Large intestine (tissue), 3 donors: ENCODE measurements at regions not wholly inside any gene's neighbourhood (a gene's known extent, or its start where the extent isn't known, plus 50 kb on each side); places are given as distances from the start of the nearest gene placed in this dataset.

ENCODE experiments used
- DNase-seq, 2 donors: peaks; one replicate each; pipeline versions ENCODE4 v3.0.0 to v3.0.0-alpha.2; 2013
- H3K27ac ChIP-seq: one replicate; pipeline ENCODE4 v1.5.1; 2013; ENCODE audit warnings: low read length
- H3K27me3 ChIP-seq: 2 replicates; pipeline ENCODE4 v1.6.1; 2013; ENCODE audit warnings: low read length; ENCODE audit not compliant: control insufficient read depth, insufficient read depth
- H3K36me3 ChIP-seq: 2 replicates; pipeline ENCODE4 v1.6.1; 2013; ENCODE audit warnings: low read length; ENCODE audit not compliant: control insufficient read depth, insufficient read depth
- H3K4me1 ChIP-seq: one replicate; pipeline ENCODE4 v1.6.1; 2013; ENCODE audit warnings: low read length; ENCODE audit not compliant: control insufficient read depth, insufficient read depth
- H3K4me3 ChIP-seq: one replicate; pipeline ENCODE4 v1.5.1; 2013; ENCODE audit warnings: low read length
- H3K9me3 ChIP-seq: one replicate; pipeline ENCODE4 v1.6.1; 2013; ENCODE audit warnings: mild to moderate bottlenecking, low read depth, low read length, moderate library complexity; ENCODE audit not compliant: control insufficient read depth
- WGBS: methylation state at CpG from one replicate; pipeline ENCODE4 v1.1.5; 2013; ENCODE audit warnings: low lambda C conversion rate; ENCODE audit not compliant: insufficient coverage; 5-methylcytosine and 5-hydroxymethylcytosine counted together

DNA sequence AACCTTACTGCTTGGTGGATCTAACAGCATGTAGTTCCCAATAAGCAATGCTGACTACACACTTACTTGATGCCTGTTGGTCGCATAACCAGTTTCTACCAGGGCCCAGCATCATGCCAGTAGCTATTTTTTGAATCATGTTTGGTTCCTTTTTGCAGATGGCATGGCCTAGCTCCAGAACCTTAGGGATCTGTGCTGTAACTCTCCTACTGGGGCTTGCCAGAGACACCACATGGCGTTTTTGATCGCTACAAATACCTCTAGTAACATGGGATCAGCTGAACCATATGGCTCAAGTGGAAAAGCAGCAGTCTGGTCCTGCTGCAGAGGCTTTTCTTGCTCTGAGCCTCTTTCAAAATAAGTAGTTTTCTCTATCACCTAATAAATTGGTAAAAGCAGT, 654.6 kb upstream of the API5 start:
- Histone ChIP-seq H3K9me3 (no peaks in the 10 kb centered on the region), H3K27me3 (no peaks in the 10 kb centered on the region), H3K4me3 (no peak overlapping the region), H3K27ac (no peak overlapping the region), H3K36me3 (no peaks in the 10 kb centered on the region), H3K4me1 (no peaks in the 10 kb centered on the region)
- no CpG with 5 or more reads among the region's 3 CpGs for WGBS
- DNase-seq: no peak

- H3K36me3 ChIP-seq: no peaks in the 10 kb centered on the region
- H3K27me3 ChIP-seq: no peaks in the 10 kb centered on the region
- WGBS: no CpG with 5 or more reads among the region's 2 CpGs
- no peak overlapping the region for H3K27ac ChIP-seq
- H3K4me3 ChIP-seq: no peak overlapping the region
- H3K4me1 ChIP-seq: no peaks in the 10 kb centered on the region
- no peaks in the 10 kb centered on the region for H3K9me3 ChIP-seq
- DNase-seq: no peak
Measured at GRCh38 chr11:42661942-42662341, 649.9 kb upstream of the API5 start.

GRCh38 chr11:42669248-42669976, 642.4 kb upstream of the API5 start:
- Histone ChIP-seq H3K9me3 (no peaks in the 10 kb centered on the region), H3K36me3 (no peaks in the 10 kb centered on the region), H3K27me3 (no peaks in the 10 kb centered on the region), H3K4me3 (no peak overlapping the region), H3K4me1 (no peaks in the 10 kb centered on the region), H3K27ac (no peak overlapping the region)
- no peak for DNase-seq
- 83% methylated on average over 2 of the region's 7 CpGs for WGBS

- H3K27ac ChIP-seq: no peak overlapping the region
- no peaks in the 10 kb centered on the region for H3K36me3 ChIP-seq
- no peaks in the 10 kb centered on the region for H3K4me1 ChIP-seq
- no peak for DNase-seq
- H3K9me3 ChIP-seq: no peaks in the 10 kb centered on the region
- WGBS: 90% methylated on average over 2 of the region's 2 CpGs
- H3K27me3 ChIP-seq: no peaks in the 10 kb centered on the region
- no peak overlapping the region for H3K4me3 ChIP-seq
Measured at GRCh38 chr11:42674436-42674835, 637.4 kb upstream of the API5 start.

- WGBS: no CpG with 5 or more reads among the region's 2 CpGs
- no peak overlapping the region for H3K4me3 ChIP-seq
- no peaks in the 10 kb centered on the region for H3K4me1 ChIP-seq
- no peaks in the 10 kb centered on the region for H3K9me3 ChIP-seq
- DNase-seq: no peak
- H3K27me3 ChIP-seq: no peaks in the 10 kb centered on the region
- no peak overlapping the region for H3K27ac ChIP-seq
- no peaks in the 10 kb centered on the region for H3K36me3 ChIP-seq
Measured at GRCh38 chr11:42707541-42707940, 604.3 kb upstream of the API5 start.

DNA sequence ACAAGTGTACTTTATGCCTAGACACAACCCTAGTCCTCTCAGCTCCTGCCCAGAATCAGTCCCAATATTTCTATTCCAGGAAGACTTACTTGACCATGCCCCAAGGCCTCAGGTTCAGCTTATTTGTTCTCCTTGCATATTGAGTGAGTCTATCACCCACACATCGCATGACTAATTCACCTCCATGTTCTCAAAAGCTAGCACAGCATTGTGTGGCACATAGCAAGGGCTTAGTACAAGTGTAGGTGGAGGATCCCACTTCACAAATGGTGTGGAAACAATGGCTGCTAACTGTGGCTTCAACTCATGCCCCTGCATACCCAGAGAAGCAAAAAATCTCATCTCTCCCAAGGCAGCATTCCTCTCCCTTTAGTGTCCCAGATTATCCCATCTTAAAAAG, 602.6 kb upstream of the API5 start:
- Histone ChIP-seq H3K36me3 (no peaks in the 10 kb centered on the region), H3K9me3 (no peaks in the 10 kb centered on the region), H3K4me1 (no peaks in the 10 kb centered on the region), H3K27me3 (no peaks in the 10 kb centered on the region), H3K27ac (no peak overlapping the region), H3K4me3 (no peak overlapping the region)
- WGBS: no CpG with 5 or more reads among the region's 1 CpG
- no peak for DNase-seq

- no peak for DNase-seq
- 50% methylated on average over 1 of the region's 1 CpG for WGBS
- no peaks in the 10 kb centered on the region for H3K9me3 ChIP-seq
- H3K27me3 ChIP-seq: no peaks in the 10 kb centered on the region
- H3K36me3 ChIP-seq: no peaks in the 10 kb centered on the region
- no peak overlapping the region for H3K4me3 ChIP-seq
- no peak overlapping the region for H3K27ac ChIP-seq
- no peaks in the 10 kb centered on the region for H3K4me1 ChIP-seq
Measured at GRCh38 chr11:42713279-42713678, 598.5 kb upstream of the API5 start.

- no peaks in the 10 kb centered on the region for H3K9me3 ChIP-seq
- WGBS: no CpG with 5 or more reads among the region's 1 CpG
- H3K4me1 ChIP-seq: no peaks in the 10 kb centered on the region
- H3K27ac ChIP-seq: no peak overlapping the region
- no peak for DNase-seq
- no peaks in the 10 kb centered on the region for H3K27me3 ChIP-seq
- H3K4me3 ChIP-seq: no peak overlapping the region
- no peaks in the 10 kb centered on the region for H3K36me3 ChIP-seq
Measured at GRCh38 chr11:42713753-42714152, 598.0 kb upstream of the API5 start.

GRCh38 chr11:42720716-42721563, 590.9 kb upstream of the API5 start:
- H3K4me1 ChIP-seq: no peaks in the 10 kb centered on the region
- 80% methylated on average over 1 of the region's 3 CpGs for WGBS
- H3K36me3 ChIP-seq: no peaks in the 10 kb centered on the region
- no peak overlapping the region for H3K4me3 ChIP-seq
- no peak for DNase-seq
- H3K27me3 ChIP-seq: no peaks in the 10 kb centered on the region
- no peak overlapping the region for H3K27ac ChIP-seq
- no peaks in the 10 kb centered on the region for H3K9me3 ChIP-seq

- Histone ChIP-seq H3K27me3 (no peaks in the 10 kb centered on the region), H3K4me3 (no peak overlapping the region), H3K4me1 (no peaks in the 10 kb centered on the region), H3K27ac (no peak overlapping the region), H3K9me3 (no peaks in the 10 kb centered on the region), H3K36me3 (no peaks in the 10 kb centered on the region)
- no CpG with 5 or more reads among the region's 1 CpG for WGBS
- no peak for DNase-seq
Measured at GRCh38 chr11:42727879-42728278, 583.9 kb upstream of the API5 start.
